WTC11 (cell line): ENCODE measurements at regions not wholly inside any gene's neighbourhood (a gene's known extent, or its start where the extent isn't known, plus 50 kb on each side); places are given as distances from the start of the nearest gene placed in this dataset.

ENCODE experiments used
- ATAC-seq: fragments of 200-7000 bp; cut with Tn5 transposase; 2 replicates; pipeline ENCODE4 v1.10.0; 2021; ENCODE audit warnings: mild to moderate bottlenecking, moderate library complexity
- CTCF ChIA-PET: fragments of 300-600 bp; sonication (Branson Sonifier 250); formaldehyde crosslinking; loops from one replicate; lab custom pipeline; 2021; ENCODE audit warnings: antibody characterized with exemption; lab: Charles Lee
- POLR2A ChIA-PET: fragments of 350-600 bp; sonication (Branson Sonifier 250); formaldehyde crosslinking; loops from one replicate; lab custom pipeline; 2021; ENCODE audit warnings: antibody characterized with exemption; lab: Charles Lee
- DNase-seq: peaks from one replicate; pipeline ENCODE4 v3.0.0; 2021; ENCODE audit warnings: low spot score
- H3K27ac Mint-ChIP-seq: 2 replicates; pipeline ENCODE4 v1.8.0; 2021; ENCODE audit warnings: mixed read lengths
- H3K27me3 Mint-ChIP-seq: 2 replicates; pipeline ENCODE4 v1.8.0; 2021; ENCODE audit warnings: low read depth, mild to moderate bottlenecking, moderate library complexity, mixed read lengths
- H3K36me3 Mint-ChIP-seq: 2 replicates; pipeline ENCODE4 v1.8.0; 2021; ENCODE audit warnings: mixed read lengths
- H3K4me1 Mint-ChIP-seq: 2 replicates; pipeline ENCODE4 v1.8.0; 2022; ENCODE audit warnings: mixed read lengths
- H3K4me3 Mint-ChIP-seq: 2 replicates; pipeline ENCODE4 v1.8.0; 2021; ENCODE audit warnings: mild to moderate bottlenecking, moderate library complexity, mixed read lengths
- H3K9me3 Mint-ChIP-seq: 2 replicates; pipeline ENCODE4 v1.8.0; 2021; ENCODE audit warnings: mixed read lengths
- ATF1 ChIP-seq: sonication (generic); formaldehyde crosslinking; IDR thresholded peaks from 2 replicates; pipeline ENCODE4 v1.8.1; 2023; ENCODE audit warnings: mild to moderate bottlenecking, moderate library complexity, missing genetic modification reagents
- CREM ChIP-seq: sonication (generic); formaldehyde crosslinking; IDR thresholded peaks from 2 replicates; pipeline ENCODE4 v1.8.1; 2022; ENCODE audit warnings: mild to moderate bottlenecking, missing genetic modification reagents, moderate library complexity
- CTCF ChIP-seq: fragments of 200-600 bp; IDR thresholded peaks from 2 replicates; pipeline ENCODE4 v1.8.0; 2022; ENCODE audit warnings: antibody characterized with exemption
- ETV6 ChIP-seq: sonication (generic); formaldehyde crosslinking; IDR thresholded peaks from 2 replicates; pipeline ENCODE4 v1.8.1; 2022; ENCODE audit warnings: mild to moderate bottlenecking, missing genetic modification reagents
- GRHL2 ChIP-seq: fragments of 250-450 bp; sonication (Bioruptor Pico); IDR thresholded peaks from 2 replicates; pipeline ENCODE4 v1.8.0; 2022; ENCODE audit warnings: mild to moderate bottlenecking, moderate library complexity; ENCODE audit not compliant: insufficient replicate concordance, severe bottlenecking
- MXD4 ChIP-seq: fragments of 250-450 bp; sonication (Bioruptor Pico); IDR thresholded peaks from 2 replicates; pipeline ENCODE4 v1.8.0; 2021; ENCODE audit warnings: mild to moderate bottlenecking, moderate library complexity, borderline replicate concordance
- NFE2L1 ChIP-seq: sonication (generic); formaldehyde crosslinking; IDR thresholded peaks from 2 replicates; pipeline ENCODE4 v1.8.1; 2023; ENCODE audit warnings: missing genetic modification reagents
- SMAD3 ChIP-seq: sonication (generic); formaldehyde crosslinking; IDR thresholded peaks from 2 replicates; pipeline ENCODE4 v1.8.0; 2022; ENCODE audit warnings: missing genetic modification reagents, mild to moderate bottlenecking, borderline replicate concordance
- SOX15 ChIP-seq: fragments of 250-450 bp; sonication (Bioruptor Pico); IDR thresholded peaks from 2 replicates; pipeline ENCODE4 v1.9.0; 2021; ENCODE audit warnings: mild to moderate bottlenecking
- TEAD1 ChIP-seq: sonication (generic); formaldehyde crosslinking; IDR thresholded peaks from 2 replicates; pipeline ENCODE4 v1.8.0; 2022; ENCODE audit warnings: mild to moderate bottlenecking, missing genetic modification reagents
- ZBTB21 ChIP-seq: sonication (generic); formaldehyde crosslinking; IDR thresholded peaks from 2 replicates; pipeline ENCODE4 v1.8.1; 2023; ENCODE audit warnings: mild to moderate bottlenecking, missing genetic modification reagents, borderline replicate concordance
- ZNF138 ChIP-seq: sonication (generic); formaldehyde crosslinking; conservative IDR thresholded peaks from 2 replicates; pipeline ENCODE4 v1.8.1; 2022; ENCODE audit warnings: mild to moderate bottlenecking, moderate library complexity, missing genetic modification reagents
- ZNF219 ChIP-seq: sonication (generic); formaldehyde crosslinking; IDR thresholded peaks from 2 replicates; pipeline ENCODE4 v1.8.0; 2023; ENCODE audit warnings: missing genetic modification reagents, mild to moderate bottlenecking, borderline replicate concordance
- ZNF317 ChIP-seq: sonication (generic); formaldehyde crosslinking; IDR thresholded peaks from 2 replicates; pipeline ENCODE4 v1.8.1; 2023; ENCODE audit warnings: low read depth, mild to moderate bottlenecking, moderate library complexity, missing genetic modification reagents, borderline replicate concordance
- ZNF671 ChIP-seq: fragments of 250-450 bp; sonication (Bioruptor Pico); IDR thresholded peaks from 2 replicates; pipeline ENCODE4 v1.8.0; 2021; ENCODE audit warnings: mild to moderate bottlenecking
- ZSCAN18 ChIP-seq: fragments of 250-450 bp; sonication (Bioruptor Pico); IDR thresholded peaks from 2 replicates; pipeline ENCODE4 v2.1.2; 2022; ENCODE audit warnings: mild to moderate bottlenecking, moderate library complexity
- TF ChIP-seq, protein P1 (sequence below): sonication (generic); formaldehyde crosslinking; IDR thresholded peaks from 2 replicates; pipeline ENCODE4 v1.8.1; 2022; ENCODE audit warnings: mild to moderate bottlenecking, moderate library complexity, missing genetic modification reagents
- TF ChIP-seq, protein P2 (sequence below): sonication (generic); formaldehyde crosslinking; IDR thresholded peaks from 2 replicates; pipeline ENCODE4 v1.8.1; 2023; ENCODE audit warnings: mild to moderate bottlenecking, missing genetic modification reagents, moderate library complexity
- TF ChIP-seq, protein P3 (sequence below): fragments of 250-450 bp; sonication (Bioruptor Pico); IDR thresholded peaks from 2 replicates; pipeline ENCODE4 v1.8.0; 2021; ENCODE audit warnings: mild to moderate bottlenecking
- TF ChIP-seq, protein P4 (sequence below): sonication (generic); formaldehyde crosslinking; conservative IDR thresholded peaks from 2 replicates; pipeline ENCODE4 v1.8.1; 2022; ENCODE audit warnings: mild to moderate bottlenecking, missing genetic modification reagents
- TF ChIP-seq, protein P5 (sequence below): sonication (generic); formaldehyde crosslinking; IDR thresholded peaks from 2 replicates; pipeline ENCODE4 v1.8.1; 2023; ENCODE audit warnings: mild to moderate bottlenecking, missing genetic modification reagents, borderline replicate concordance

- POLR2A ChIA-PET: no interaction called here
These were observed 106.8 kb upstream of the CTTNBP2 start for GRCh38 chr7:117979954-117980497.

GRCh38 chr7:117982071-117983055 lies 109.1 kb upstream of the CTTNBP2 start:
- H3K4me1 Mint-ChIP-seq: peaks cover 2% of the 10 kb centered on the region; the same call in 1 of the 2 replicates
- DNase-seq (no peak), ATAC-seq (no peak)
- H3K4me3 Mint-ChIP-seq: no peak overlapping the region
- ChIA-PET CTCF (interaction anchor here (0.7 to 2.0 kb wide), 2 partner anchors 11 to 172 kb away, joined by 3 to 8 read pairs; no protein-coding TSS in a partner anchor), POLR2A (no interaction called here)
- H3K9me3 Mint-ChIP-seq: no peaks in the 10 kb centered on the region
- no peak overlapping the region for H3K27ac Mint-ChIP-seq
- no peaks in the 10 kb centered on the region for H3K36me3 Mint-ChIP-seq
- no peaks in the 10 kb centered on the region; the same call in 1 of the 2 replicates for H3K27me3 Mint-ChIP-seq
- no peak for TF ChIP-seq TEAD1 (CRISPR knock-in tag)
- no peak for TF ChIP-seq GRHL2 (CRISPR knock-in tag)
- TF ChIP-seq, protein P1, sequence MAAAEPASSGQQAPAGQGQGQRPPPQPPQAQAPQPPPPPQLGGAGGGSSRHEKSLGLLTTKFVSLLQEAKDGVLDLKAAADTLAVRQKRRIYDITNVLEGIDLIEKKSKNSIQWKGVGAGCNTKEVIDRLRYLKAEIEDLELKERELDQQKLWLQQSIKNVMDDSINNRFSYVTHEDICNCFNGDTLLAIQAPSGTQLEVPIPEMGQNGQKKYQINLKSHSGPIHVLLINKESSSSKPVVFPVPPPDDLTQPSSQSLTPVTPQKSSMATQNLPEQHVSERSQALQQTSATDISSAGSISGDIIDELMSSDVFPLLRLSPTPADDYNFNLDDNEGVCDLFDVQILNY (CRISPR knock-in tag): no peak
- no peak for TF ChIP-seq MXD4 (CRISPR knock-in tag)
- no peak for TF ChIP-seq ZNF317 (CRISPR knock-in tag)
- no peak for TF ChIP-seq ZNF138 (CRISPR knock-in tag)
- TF ChIP-seq, protein P2, sequence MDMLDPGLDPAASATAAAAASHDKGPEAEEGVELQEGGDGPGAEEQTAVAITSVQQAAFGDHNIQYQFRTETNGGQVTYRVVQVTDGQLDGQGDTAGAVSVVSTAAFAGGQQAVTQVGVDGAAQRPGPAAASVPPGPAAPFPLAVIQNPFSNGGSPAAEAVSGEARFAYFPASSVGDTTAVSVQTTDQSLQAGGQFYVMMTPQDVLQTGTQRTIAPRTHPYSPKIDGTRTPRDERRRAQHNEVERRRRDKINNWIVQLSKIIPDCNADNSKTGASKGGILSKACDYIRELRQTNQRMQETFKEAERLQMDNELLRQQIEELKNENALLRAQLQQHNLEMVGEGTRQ: no peak
- TF ChIP-seq ATF1 (CRISPR knock-in tag): no peak
- no peak for TF ChIP-seq ETV6 (CRISPR knock-in tag)
- TF ChIP-seq, protein P3, sequence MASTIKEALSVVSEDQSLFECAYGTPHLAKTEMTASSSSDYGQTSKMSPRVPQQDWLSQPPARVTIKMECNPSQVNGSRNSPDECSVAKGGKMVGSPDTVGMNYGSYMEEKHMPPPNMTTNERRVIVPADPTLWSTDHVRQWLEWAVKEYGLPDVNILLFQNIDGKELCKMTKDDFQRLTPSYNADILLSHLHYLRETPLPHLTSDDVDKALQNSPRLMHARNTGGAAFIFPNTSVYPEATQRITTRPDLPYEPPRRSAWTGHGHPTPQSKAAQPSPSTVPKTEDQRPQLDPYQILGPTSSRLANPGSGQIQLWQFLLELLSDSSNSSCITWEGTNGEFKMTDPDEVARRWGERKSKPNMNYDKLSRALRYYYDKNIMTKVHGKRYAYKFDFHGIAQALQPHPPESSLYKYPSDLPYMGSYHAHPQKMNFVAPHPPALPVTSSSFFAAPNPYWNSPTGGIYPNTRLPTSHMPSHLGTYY (CRISPR knock-in tag): no peak
- TF ChIP-seq ZNF219: no peak
- TF ChIP-seq SOX15 (CRISPR knock-in tag): no peak
- no peak for TF ChIP-seq ZBTB21 (CRISPR knock-in tag)
- no peak for TF ChIP-seq CTCF

More at GRCh38 chr7:117979954-117980497, 106.8 kb upstream of the CTTNBP2 start:
- CTCF ChIA-PET: interaction anchor here (1.2 kb wide), 1 partner anchor 13 kb away, joined by 6 read pairs; no protein-coding TSS in a partner anchor
- no peak for TF ChIP-seq ZNF671 (CRISPR knock-in tag)
- TF ChIP-seq, protein P4, sequence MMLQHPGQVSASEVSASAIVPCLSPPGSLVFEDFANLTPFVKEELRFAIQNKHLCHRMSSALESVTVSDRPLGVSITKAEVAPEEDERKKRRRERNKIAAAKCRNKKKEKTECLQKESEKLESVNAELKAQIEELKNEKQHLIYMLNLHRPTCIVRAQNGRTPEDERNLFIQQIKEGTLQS: no peak
- TF ChIP-seq, protein P5, sequence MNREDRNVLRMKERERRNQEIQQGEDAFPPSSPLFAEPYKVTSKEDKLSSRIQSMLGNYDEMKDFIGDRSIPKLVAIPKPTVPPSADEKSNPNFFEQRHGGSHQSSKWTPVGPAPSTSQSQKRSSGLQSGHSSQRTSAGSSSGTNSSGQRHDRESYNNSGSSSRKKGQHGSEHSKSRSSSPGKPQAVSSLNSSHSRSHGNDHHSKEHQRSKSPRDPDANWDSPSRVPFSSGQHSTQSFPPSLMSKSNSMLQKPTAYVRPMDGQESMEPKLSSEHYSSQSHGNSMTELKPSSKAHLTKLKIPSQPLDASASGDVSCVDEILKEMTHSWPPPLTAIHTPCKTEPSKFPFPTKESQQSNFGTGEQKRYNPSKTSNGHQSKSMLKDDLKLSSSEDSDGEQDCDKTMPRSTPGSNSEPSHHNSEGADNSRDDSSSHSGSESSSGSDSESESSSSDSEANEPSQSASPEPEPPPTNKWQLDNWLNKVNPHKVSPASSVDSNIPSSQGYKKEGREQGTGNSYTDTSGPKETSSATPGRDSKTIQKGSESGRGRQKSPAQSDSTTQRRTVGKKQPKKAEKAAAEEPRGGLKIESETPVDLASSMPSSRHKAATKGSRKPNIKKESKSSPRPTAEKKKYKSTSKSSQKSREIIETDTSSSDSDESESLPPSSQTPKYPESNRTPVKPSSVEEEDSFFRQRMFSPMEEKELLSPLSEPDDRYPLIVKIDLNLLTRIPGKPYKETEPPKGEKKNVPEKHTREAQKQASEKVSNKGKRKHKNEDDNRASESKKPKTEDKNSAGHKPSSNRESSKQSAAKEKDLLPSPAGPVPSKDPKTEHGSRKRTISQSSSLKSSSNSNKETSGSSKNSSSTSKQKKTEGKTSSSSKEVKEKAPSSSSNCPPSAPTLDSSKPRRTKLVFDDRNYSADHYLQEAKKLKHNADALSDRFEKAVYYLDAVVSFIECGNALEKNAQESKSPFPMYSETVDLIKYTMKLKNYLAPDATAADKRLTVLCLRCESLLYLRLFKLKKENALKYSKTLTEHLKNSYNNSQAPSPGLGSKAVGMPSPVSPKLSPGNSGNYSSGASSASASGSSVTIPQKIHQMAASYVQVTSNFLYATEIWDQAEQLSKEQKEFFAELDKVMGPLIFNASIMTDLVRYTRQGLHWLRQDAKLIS (CRISPR knock-in tag): no peak
- TF ChIP-seq ZSCAN18 (CRISPR knock-in tag): no peak
- no peak for TF ChIP-seq NFE2L1 (CRISPR knock-in tag)
- no peak for TF ChIP-seq CREM
- TF ChIP-seq SMAD3 (CRISPR knock-in tag): no peak
- H3K9me3 Mint-ChIP-seq: no peaks in the 10 kb centered on the region
- H3K27me3 Mint-ChIP-seq: no peaks in the 10 kb centered on the region; the same call in 1 of the 2 replicates
- no peaks in the 10 kb centered on the region for H3K36me3 Mint-ChIP-seq
- no peak overlapping the region for H3K27ac Mint-ChIP-seq
- peaks cover 2% of the 10 kb centered on the region; the same call in 1 of the 2 replicates for H3K4me1 Mint-ChIP-seq
- H3K4me3 Mint-ChIP-seq: no peak overlapping the region
- DNase-seq (no peak), ATAC-seq (no peak)
